OCI-LY3 (cell line): ENCODE measurements at regions not wholly inside any gene's neighbourhood (a gene's known extent, or its start where the extent isn't known, plus 50 kb on each side); places are given as distances from the start of the nearest gene placed in this dataset.

ENCODE experiments used
- EZH2phosphoT487 ChIP-seq: fragments of 200-600 bp; shearing (Covaris generic); IDR thresholded peaks from 2 replicates; pipeline ENCODE4 v1.6.1; 2018; ENCODE audit warnings: antibody characterized with exemption, mixed run types, low read depth
- TF ChIP-seq, protein P1 (sequence below): fragments of 200-600, 300-600 bp; sonication (generic); IDR thresholded peaks from 2 replicates; pipeline ENCODE4 v1.5.1; 2014; ENCODE audit warnings: antibody characterized with exemption, low read length, low read depth

GRCh38 chr3:41129731-41130130, 69.6 kb upstream of the CTNNB1 start:
- TF ChIP-seq, protein P1, sequence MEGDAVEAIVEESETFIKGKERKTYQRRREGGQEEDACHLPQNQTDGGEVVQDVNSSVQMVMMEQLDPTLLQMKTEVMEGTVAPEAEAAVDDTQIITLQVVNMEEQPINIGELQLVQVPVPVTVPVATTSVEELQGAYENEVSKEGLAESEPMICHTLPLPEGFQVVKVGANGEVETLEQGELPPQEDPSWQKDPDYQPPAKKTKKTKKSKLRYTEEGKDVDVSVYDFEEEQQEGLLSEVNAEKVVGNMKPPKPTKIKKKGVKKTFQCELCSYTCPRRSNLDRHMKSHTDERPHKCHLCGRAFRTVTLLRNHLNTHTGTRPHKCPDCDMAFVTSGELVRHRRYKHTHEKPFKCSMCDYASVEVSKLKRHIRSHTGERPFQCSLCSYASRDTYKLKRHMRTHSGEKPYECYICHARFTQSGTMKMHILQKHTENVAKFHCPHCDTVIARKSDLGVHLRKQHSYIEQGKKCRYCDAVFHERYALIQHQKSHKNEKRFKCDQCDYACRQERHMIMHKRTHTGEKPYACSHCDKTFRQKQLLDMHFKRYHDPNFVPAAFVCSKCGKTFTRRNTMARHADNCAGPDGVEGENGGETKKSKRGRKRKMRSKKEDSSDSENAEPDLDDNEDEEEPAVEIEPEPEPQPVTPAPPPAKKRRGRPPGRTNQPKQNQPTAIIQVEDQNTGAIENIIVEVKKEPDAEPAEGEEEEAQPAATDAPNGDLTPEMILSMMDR, result no peak
- TF ChIP-seq EZH2phosphoT487, result no peak
